ENCODE measurements at regions not wholly inside any gene's neighbourhood (a gene's known extent, or its start where the extent isn't known, plus 50 kb on each side); places are given as distances from the start of the nearest gene placed in this dataset.

- no peak overlapping the region for H2BK120ac ChIP-seq (ENCODE audit: low read depth, low read length)
- no peak overlapping the region for H3K9ac ChIP-seq (ENCODE audit: low read depth, low read length)
- H2BK20ac ChIP-seq (ENCODE audit: low read depth, low read length), result no peak overlapping the region
- H3K4me3 ChIP-seq (ENCODE audit: insufficient read depth, low read depth, low read length), result no peak overlapping the region
- no peak overlapping the region for H3K27ac ChIP-seq (ENCODE audit: insufficient read depth, low read length)
- H2BK15ac ChIP-seq (ENCODE audit: low read depth, low read length), result no peak overlapping the region
- no peak overlapping the region for H2AK5ac ChIP-seq (ENCODE audit: low read depth, low read length)
- no peak overlapping the region for H3K56ac ChIP-seq (ENCODE audit: extremely low read depth, insufficient read depth, low read length)
- no peaks in the 10 kb centered on the region for H3K36me3 ChIP-seq (ENCODE audit: control insufficient read depth, insufficient read depth, low read length)
- H3K14ac ChIP-seq (replicated peaks; ENCODE audit: low read depth, low read length), result no peak overlapping the region
- H3K23ac ChIP-seq (ENCODE audit: low read depth, low read length), result no peak overlapping the region
- H2BK5ac ChIP-seq (ENCODE audit: low read depth, low read length, poor library complexity, severe bottlenecking), result no peak overlapping the region
- BruUV-seq (replicated peaks), result no TSS peak
- no CpG with 5 or more reads among the region's 3 CpGs for WGBS, 2 experiments (ENCODE audit: extremely low coverage in 2 of 2, insufficient read length in 1 of 2)
- H3K9me3 ChIP-seq (ENCODE audit: control insufficient read depth, insufficient read depth, low read length), result peaks cover 2% of the 10 kb centered on the region; the same call in 1 of the 2 replicates
- H2AK9ac ChIP-seq (replicated peaks; ENCODE audit: low read depth, low read length, poor library complexity), result no peak overlapping the region
- H3K4ac ChIP-seq (ENCODE audit: low read depth, low read length), result no peak overlapping the region
- no peaks in the 10 kb centered on the region for H3K79me1 ChIP-seq (ENCODE audit: low read depth in 1 of 2, low read length in 2 of 2)
- H4K20me1 ChIP-seq (ENCODE audit: insufficient read depth, low read length), result no peaks in the 10 kb centered on the region
- H4K91ac ChIP-seq (ENCODE audit: insufficient read depth, low read depth, low read length), result no peak overlapping the region
- no peak for ATAC-seq (ENCODE audit: low read depth)
- no peaks in the 10 kb centered on the region for H3K9me1 ChIP-seq (ENCODE audit: insufficient read depth, low read length)
- ChIA-PET POLR2A (ENCODE audit: unreplicated experiment) (no interaction called here), CTCF (no interaction called here)
- H4K8ac ChIP-seq (ENCODE audit: low read depth in 2 of 2, low read length in 2 of 2), result no peak overlapping the region
- no peak overlapping the region for H3K4me2 ChIP-seq (ENCODE audit: low read depth, low read length)
- no peak overlapping the region for H2AFZ ChIP-seq (replicated peaks; ENCODE audit: low read length, poor library complexity)
- H3K18ac ChIP-seq (ENCODE audit: low read depth, low read length), result no peak overlapping the region
- intact Hi-C loops (cut with micrococcal nuclease), result no loop called here
- dilution Hi-C loops (cut with HindIII; ENCODE audit: low sequenced_read_pairs, unreplicated experiment), result no loop called here
- no peaks in the 10 kb centered on the region for H3K27me3 ChIP-seq (ENCODE audit: control insufficient read depth, insufficient read depth, low read length)
- TF ChIP-seq CEBPB (IDR thresholded peaks at IDR 0.05; ENCODE audit: low read depth, low read length) (no peak), SMC3 (IDR thresholded peaks at IDR 0.05; ENCODE audit: low read depth, low read length) (no peak)
- H3K4me1 ChIP-seq (ENCODE audit: control insufficient read depth, insufficient read depth, low read length), result no peaks in the 10 kb centered on the region
- DNase-seq, result no peak
- in situ Hi-C loops (cut with MboI; ENCODE audit: low sequenced_read_pairs), result no loop called here
- H4K5ac ChIP-seq (ENCODE audit: low read depth, low read length), result no peak overlapping the region
These were observed 168.6 kb upstream of the CDH4 start for GRCh38 chr20:61083431-61083830.
